ENCODE measurements at regions not wholly inside any gene's neighbourhood (a gene's known extent, or its start where the extent isn't known, plus 50 kb on each side); places are given as distances from the start of the nearest gene placed in this dataset.

DNA sequence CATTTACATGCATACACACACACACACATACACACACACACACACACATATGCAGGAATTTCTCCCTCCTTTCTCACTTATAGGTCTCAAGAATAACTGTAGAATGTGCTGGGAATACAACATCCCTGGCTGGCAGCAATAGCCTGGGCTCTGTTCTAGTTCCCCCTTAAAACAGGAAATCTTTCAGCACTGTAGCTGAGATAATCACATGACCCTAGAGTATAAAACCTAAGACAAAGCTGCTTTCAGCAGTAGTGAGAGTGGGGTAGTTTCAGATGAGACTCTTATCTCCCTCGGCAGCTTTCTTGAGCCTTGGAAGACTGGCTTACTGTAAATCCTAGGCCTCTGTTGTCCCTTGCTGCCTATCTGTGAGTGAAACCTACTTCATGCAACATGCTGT, 137.4 kb upstream of the AKR1E2 start:
- TF ChIP-seq, protein P1, sequence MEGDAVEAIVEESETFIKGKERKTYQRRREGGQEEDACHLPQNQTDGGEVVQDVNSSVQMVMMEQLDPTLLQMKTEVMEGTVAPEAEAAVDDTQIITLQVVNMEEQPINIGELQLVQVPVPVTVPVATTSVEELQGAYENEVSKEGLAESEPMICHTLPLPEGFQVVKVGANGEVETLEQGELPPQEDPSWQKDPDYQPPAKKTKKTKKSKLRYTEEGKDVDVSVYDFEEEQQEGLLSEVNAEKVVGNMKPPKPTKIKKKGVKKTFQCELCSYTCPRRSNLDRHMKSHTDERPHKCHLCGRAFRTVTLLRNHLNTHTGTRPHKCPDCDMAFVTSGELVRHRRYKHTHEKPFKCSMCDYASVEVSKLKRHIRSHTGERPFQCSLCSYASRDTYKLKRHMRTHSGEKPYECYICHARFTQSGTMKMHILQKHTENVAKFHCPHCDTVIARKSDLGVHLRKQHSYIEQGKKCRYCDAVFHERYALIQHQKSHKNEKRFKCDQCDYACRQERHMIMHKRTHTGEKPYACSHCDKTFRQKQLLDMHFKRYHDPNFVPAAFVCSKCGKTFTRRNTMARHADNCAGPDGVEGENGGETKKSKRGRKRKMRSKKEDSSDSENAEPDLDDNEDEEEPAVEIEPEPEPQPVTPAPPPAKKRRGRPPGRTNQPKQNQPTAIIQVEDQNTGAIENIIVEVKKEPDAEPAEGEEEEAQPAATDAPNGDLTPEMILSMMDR (optimal IDR thresholded peaks at IDR 0.05 in 1 of 3, IDR thresholded peaks at IDR 0.05 in 1 of 3, conservative IDR thresholded peaks at IDR 0.05 in 1 of 3; ENCODE audit: extremely low read depth in 1 of 3, insufficient read depth in 2 of 3, low read length in 3 of 3) = no peak
- no peak for TF ChIP-seq EZH2 (IDR thresholded peaks at IDR 0.05; ENCODE audit: low read length)

Data from keratinocyte (primary cell).